ENCODE measurements at regions not wholly inside any gene's neighbourhood (a gene's known extent, or its start where the extent isn't known, plus 50 kb on each side); places are given as distances from the start of the nearest gene placed in this dataset.

- TF ChIP-seq FOXA1 (IDR thresholded peaks at IDR 0.05) (no peak), FOXM1 (IDR thresholded peaks at IDR 0.05; ENCODE audit: borderline replicate concordance) (no peak), FOXK2 (IDR thresholded peaks at IDR 0.05) (no peak), SUZ12 (IDR thresholded peaks at IDR 0.05) (no peak), HDGF (IDR thresholded peaks at IDR 0.05; ENCODE audit: borderline replicate concordance) (no peak), BHLHE40 (IDR thresholded peaks at IDR 0.05; ENCODE audit: borderline replicate concordance) (no peak), ARNT (IDR thresholded peaks at IDR 0.05) (no peak), SP1 (IDR thresholded peaks at IDR 0.05) (no peak), NFRKB (IDR thresholded peaks at IDR 0.05) (no peak), ELF4 (IDR thresholded peaks at IDR 0.05) (no peak), TARDBP (IDR thresholded peaks at IDR 0.05) (no peak), LEF1 (IDR thresholded peaks at IDR 0.05; ENCODE audit: borderline replicate concordance) (no peak), CTBP1 (IDR thresholded peaks at IDR 0.05; ENCODE audit: borderline replicate concordance) (no peak), L3MBTL2 (conservative IDR thresholded peaks at IDR 0.05) (no peak), ZNF384 (IDR thresholded peaks at IDR 0.05) (no peak), PKNOX1 (IDR thresholded peaks at IDR 0.05) (no peak)
- DNase-seq (ENCODE audit: extremely low spot score) = no peak
- ChIA-PET CTCF (no interaction called here), POLR2A (no interaction called here)
These were observed 665.2 kb upstream of the FLRT2 start for GRCh38 chr14:84864548-84865271.

DNA sequence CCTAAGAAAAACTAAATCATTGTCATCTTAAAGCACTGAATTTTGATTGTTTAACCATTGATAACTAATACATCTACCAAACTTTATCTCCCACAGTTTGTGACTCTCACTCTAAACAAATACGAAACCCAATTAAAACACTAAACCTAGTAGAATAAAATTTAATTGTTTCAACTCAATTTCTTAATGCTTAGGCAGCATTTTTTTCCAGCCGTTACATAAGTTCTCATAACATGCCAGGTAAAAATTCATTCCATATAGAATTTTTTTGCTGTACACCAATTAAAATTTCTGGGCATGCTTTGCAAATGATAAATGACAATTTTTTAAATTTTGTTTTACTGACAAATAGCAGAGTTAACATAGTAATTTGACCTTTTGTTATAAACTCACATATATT lies 658.2 kb upstream of the FLRT2 start:
- DNase-seq (ENCODE audit: extremely low spot score) = no peak
- POLR2A ChIA-PET = no interaction called here
- CTCF ChIA-PET = no interaction called here
- no peak for TF ChIP-seq ARNT (IDR thresholded peaks at IDR 0.05)
- TF ChIP-seq NFRKB (IDR thresholded peaks at IDR 0.05) = no peak
- no peak for TF ChIP-seq LEF1 (IDR thresholded peaks at IDR 0.05; ENCODE audit: borderline replicate concordance)
- no peak for TF ChIP-seq HDGF (IDR thresholded peaks at IDR 0.05; ENCODE audit: borderline replicate concordance)
- TF ChIP-seq FOXK2 (IDR thresholded peaks at IDR 0.05) = no peak
- no peak for TF ChIP-seq ZNF384 (IDR thresholded peaks at IDR 0.05)
- no peak for TF ChIP-seq TARDBP (IDR thresholded peaks at IDR 0.05)
- no peak for TF ChIP-seq SP1 (IDR thresholded peaks at IDR 0.05)
- no peak for TF ChIP-seq FOXM1 (IDR thresholded peaks at IDR 0.05; ENCODE audit: borderline replicate concordance)
- no peak for TF ChIP-seq L3MBTL2 (conservative IDR thresholded peaks at IDR 0.05)

DNA sequence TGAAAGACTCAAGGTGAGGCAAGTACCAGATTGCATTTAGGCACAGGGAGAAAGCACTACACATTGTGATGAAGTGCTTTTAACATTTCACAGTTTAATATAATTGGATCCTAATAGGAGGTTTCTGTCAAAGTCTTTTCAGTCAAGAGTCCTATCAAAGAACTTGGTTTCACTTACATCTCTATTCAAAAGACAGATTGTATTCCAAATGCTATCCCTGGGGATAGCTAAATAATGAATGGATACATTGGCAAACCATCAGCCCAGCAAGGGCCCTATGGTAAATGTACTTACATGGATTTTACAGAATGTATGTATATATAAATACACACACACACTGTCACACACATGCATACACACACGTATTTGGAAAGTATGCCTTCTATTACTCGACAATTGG lies 655.5 kb upstream of the FLRT2 start:
- TF ChIP-seq CTBP1 (IDR thresholded peaks at IDR 0.05; ENCODE audit: borderline replicate concordance) = no peak
- TF ChIP-seq NFRKB (IDR thresholded peaks at IDR 0.05) = no peak
- no peak for TF ChIP-seq LEF1 (IDR thresholded peaks at IDR 0.05; ENCODE audit: borderline replicate concordance)
- TF ChIP-seq FOXK2 (IDR thresholded peaks at IDR 0.05) = no peak
- TF ChIP-seq FOXM1 (IDR thresholded peaks at IDR 0.05; ENCODE audit: borderline replicate concordance) = no peak
- no peak for TF ChIP-seq SUZ12 (IDR thresholded peaks at IDR 0.05)
- no peak for TF ChIP-seq HDGF (IDR thresholded peaks at IDR 0.05; ENCODE audit: borderline replicate concordance)
- TF ChIP-seq PKNOX1 (IDR thresholded peaks at IDR 0.05) = no peak
- TF ChIP-seq ARNT (IDR thresholded peaks at IDR 0.05) = no peak
- POLR2A ChIA-PET = no interaction called here
- CTCF ChIA-PET = no interaction called here
- no peak for DNase-seq (ENCODE audit: extremely low spot score)

DNA sequence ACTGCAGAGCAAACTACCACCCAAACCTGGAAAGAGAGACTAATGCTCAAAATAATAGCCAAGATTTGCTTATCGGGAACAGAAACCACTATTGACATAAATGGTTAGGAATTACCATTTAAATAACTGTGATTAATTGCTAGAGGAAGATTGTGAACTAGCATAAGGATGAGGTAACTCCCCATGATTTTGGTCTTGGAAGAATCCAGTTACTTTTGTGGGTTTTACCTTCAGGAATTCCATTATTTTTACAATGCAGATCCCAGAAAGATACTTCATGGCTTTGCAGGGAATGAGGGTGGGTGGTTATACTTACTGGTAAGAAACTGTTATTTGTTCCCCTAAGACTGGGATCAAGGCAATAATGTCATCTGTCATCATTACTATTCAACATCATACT lies 652.9 kb upstream of the FLRT2 start:
- ChIA-PET CTCF (interaction anchor here (1.0 kb wide), 1 partner anchor 652 kb away, joined by 3 read pairs; no protein-coding TSS in a partner anchor), POLR2A (no interaction called here)
- TF ChIP-seq FOXA1 (IDR thresholded peaks at IDR 0.05) = no peak
- no peak for TF ChIP-seq NFRKB (IDR thresholded peaks at IDR 0.05)
- TF ChIP-seq FOXK2 (IDR thresholded peaks at IDR 0.05) = no peak
- no peak for TF ChIP-seq HDGF (IDR thresholded peaks at IDR 0.05; ENCODE audit: borderline replicate concordance)
- TF ChIP-seq ELF4 (IDR thresholded peaks at IDR 0.05) = no peak
- TF ChIP-seq FOXM1 (IDR thresholded peaks at IDR 0.05; ENCODE audit: borderline replicate concordance) = no peak
- no peak for TF ChIP-seq ARNT (IDR thresholded peaks at IDR 0.05)
- no peak for TF ChIP-seq SP1 (IDR thresholded peaks at IDR 0.05)
- no peak for DNase-seq (ENCODE audit: extremely low spot score)

DNA sequence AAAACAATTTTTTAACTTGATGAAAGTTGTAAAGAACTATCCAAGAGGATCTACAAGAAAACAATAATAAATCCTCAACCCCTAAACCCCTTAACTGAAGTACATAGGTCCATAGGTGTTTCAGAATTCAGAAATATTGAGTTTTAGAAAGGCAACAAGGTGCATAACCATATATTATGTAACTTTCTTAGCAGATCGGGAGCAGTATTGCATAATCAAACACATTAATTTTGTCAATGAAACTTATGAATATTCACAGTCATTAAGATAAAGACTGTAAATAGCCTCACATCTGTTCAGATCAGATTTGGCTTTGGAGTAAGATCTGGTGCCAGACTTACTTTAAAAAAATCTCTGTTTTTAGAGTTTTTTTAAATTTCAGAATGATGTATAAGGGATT lies 647.1 kb upstream of the FLRT2 start:
- TF ChIP-seq PKNOX1 (IDR thresholded peaks at IDR 0.05) = no peak
- TF ChIP-seq FOXM1 (IDR thresholded peaks at IDR 0.05; ENCODE audit: borderline replicate concordance) = no peak
- TF ChIP-seq L3MBTL2 (conservative IDR thresholded peaks at IDR 0.05) = no peak
- TF ChIP-seq ZNF384 (IDR thresholded peaks at IDR 0.05) = no peak
- no peak for TF ChIP-seq LEF1 (IDR thresholded peaks at IDR 0.05; ENCODE audit: borderline replicate concordance)
- TF ChIP-seq CTBP1 (IDR thresholded peaks at IDR 0.05; ENCODE audit: borderline replicate concordance) = no peak
- no peak for TF ChIP-seq BHLHE40 (IDR thresholded peaks at IDR 0.05; ENCODE audit: borderline replicate concordance)
- TF ChIP-seq NFRKB (IDR thresholded peaks at IDR 0.05) = no peak
- TF ChIP-seq FOXK2 (IDR thresholded peaks at IDR 0.05) = no peak
- TF ChIP-seq SP1 (IDR thresholded peaks at IDR 0.05) = no peak
- no peak for TF ChIP-seq FOXA1 (IDR thresholded peaks at IDR 0.05)
- TF ChIP-seq SUZ12 (IDR thresholded peaks at IDR 0.05) = no peak
- no peak for TF ChIP-seq ELF4 (IDR thresholded peaks at IDR 0.05)
- TF ChIP-seq TARDBP (IDR thresholded peaks at IDR 0.05) = no peak
- TF ChIP-seq HDGF (IDR thresholded peaks at IDR 0.05; ENCODE audit: borderline replicate concordance) = no peak
- TF ChIP-seq ARNT (IDR thresholded peaks at IDR 0.05) = no peak
- no peak for DNase-seq (ENCODE audit: extremely low spot score)
- ChIA-PET POLR2A (no interaction called here), CTCF (no interaction called here)

DNA sequence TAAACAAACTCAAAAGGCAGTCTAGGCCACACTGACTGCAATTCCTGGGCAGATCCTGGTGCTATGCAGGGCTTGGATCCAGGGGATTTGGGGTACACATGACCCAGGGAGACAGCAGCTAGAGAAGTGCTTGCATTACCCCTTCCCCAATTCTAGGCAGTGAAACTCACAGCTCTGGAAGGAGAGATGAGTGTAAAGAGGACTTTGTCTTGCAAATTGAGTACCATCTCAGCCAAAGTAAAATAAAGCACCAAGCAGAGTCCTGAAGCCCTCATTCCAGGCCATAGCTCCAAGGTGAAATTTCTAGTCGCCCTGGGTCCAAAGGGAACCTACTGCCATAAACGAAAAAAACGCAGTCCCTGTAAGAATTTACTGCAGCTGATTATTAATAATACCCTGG lies 644.9 kb upstream of the FLRT2 start:
- CTCF ChIA-PET = no interaction called here
- POLR2A ChIA-PET = no interaction called here
- no peak for TF ChIP-seq SP1 (IDR thresholded peaks at IDR 0.05)
- no peak for TF ChIP-seq LEF1 (IDR thresholded peaks at IDR 0.05; ENCODE audit: borderline replicate concordance)

More for the DNA sequence above, 644.9 kb upstream of the FLRT2 start:
- DNase-seq (ENCODE audit: extremely low spot score) = no peak
